Adrenal gland (tissue), 9 donors: ENCODE measurements at regions not wholly inside any gene's neighbourhood (a gene's known extent, or its start where the extent isn't known, plus 50 kb on each side); places are given as distances from the start of the nearest gene placed in this dataset.

Experiments used
- DNase-seq, 7 donors: peaks; one replicate each; pipeline ENCODE4 v3.0.0-alpha.2; 2019 to 2020
- H3K27ac ChIP-seq, 5 donors: fragments of 200-600 bp; sonication (generic) in 4 of 5; 1 replicate in 3 of 5; 2 replicates in 2 of 5; pipeline versions ENCODE4 v1.5.1 to v1.8.0; 2016 to 2020; ENCODE audit warnings: mild to moderate bottlenecking in 1 of 5
- H3K27me3 ChIP-seq: fragments of 200-600 bp; 2 replicates; pipeline ENCODE4 v1.8.0; 2021
- H3K36me3 ChIP-seq, 2 donors: fragments of 200-600 bp; replicated peaks in 1 of 2; 1 replicate in 1 of 2; 2 replicates in 1 of 2; pipeline versions ENCODE4 v1.5.1 to v1.8.0; 2018 to 2022
- H3K4me1 ChIP-seq, 2 donors: fragments of 200-600 bp; replicated peaks in 1 of 2; 1 replicate in 1 of 2; 2 replicates in 1 of 2; pipeline versions ENCODE4 v1.5.1 to v1.8.0; 2018 to 2021
- H3K4me3 ChIP-seq, 4 donors: fragments of 200-600 bp; sonication (generic) in 3 of 4; one replicate each; pipeline ENCODE4 v1.5.1; 2016 to 2018
- H3K9me3 ChIP-seq, 3 donors: fragments of 200-600 bp; sonication (generic) in 1 of 3; replicated peaks in 1 of 3; 1 replicate in 2 of 3; 2 replicates in 1 of 3; pipeline versions ENCODE4 v1.5.1 to v1.8.0; 2016 to 2021
- POLR2A ChIP-seq, 2 donors: fragments of 450-650 bp; IDR thresholded peaks; one replicate each; pipeline ENCODE4 v1.6.1; 2017; ENCODE audit warnings: antibody characterized with exemption in 2 of 2, mild to moderate bottlenecking in 2 of 2, moderate library complexity in 1 of 2
- WGBS, 4 donors: extraction: QIAGEN DNeasy Blood & Tissue Kit in 2 of 4; methylation state at CpG; one replicate each; pipeline versions ENCODE4 v1.1.5 to v1.1.7; 2013 to 2017; 5-methylcytosine and 5-hydroxymethylcytosine counted together
- intact Hi-C, 2 donors: fragments of 100-400 bp; cut with DNase I; formaldehyde crosslinking; loops; one replicate each; pipeline versions ENCODE4 v1.14.1 to v1.15.0; 2022 to 2023
- TF ChIP-seq, protein P1 (sequence below), 6 experiments: fragments of 450-650 bp in 4 of 6; fragments of 200-600 bp in 2 of 6; sonication (generic) in 1 of 6; IDR thresholded peaks; 1 replicate in 5 of 6; 2 replicates in 1 of 6; pipeline versions ENCODE4 v1.5.1 to v1.8.0; 2016 to 2021; ENCODE audit warnings: antibody characterized with exemption in 6 of 6, mild to moderate bottlenecking in 2 of 6, moderate library complexity in 1 of 6
- donor health status: healthy with polysubstance abuse.
- donor health status: Bipolar disorder and iron deficiency.
- donor health status: DM: yes; HTN: yes; CAD: no.
- donor health status: DM: no; HTN: no; CAD: no.
- donor health status: DM: no; HTN: no; CAD: no.

DNA sequence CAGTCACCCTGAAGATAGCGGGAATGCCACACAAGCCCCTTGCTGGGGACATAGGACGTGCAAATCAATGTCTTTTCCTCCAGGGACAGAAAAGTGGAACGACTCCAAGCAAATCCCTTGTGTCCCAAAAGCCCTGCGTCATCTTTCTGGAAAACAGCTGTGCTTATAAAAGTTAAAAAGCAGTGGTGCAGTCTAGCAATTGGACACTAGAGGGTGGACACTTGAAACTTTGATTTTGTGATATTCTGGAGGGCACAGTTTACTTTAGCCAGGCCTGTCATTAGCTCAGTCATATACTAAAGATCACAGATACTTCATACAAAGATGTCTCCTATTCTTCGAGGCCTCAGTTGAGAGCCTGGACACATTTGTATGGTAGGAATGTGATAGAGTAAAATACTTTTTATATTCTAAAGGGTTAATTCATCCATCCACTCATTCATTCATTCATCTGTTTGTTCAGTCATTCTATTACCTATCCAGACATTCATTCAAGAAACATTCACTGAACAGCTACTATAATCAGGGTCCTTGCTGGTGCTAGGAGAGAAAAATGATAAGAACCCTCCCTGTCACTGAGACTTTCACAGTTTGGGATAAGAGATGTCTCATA lies 63.8 kb upstream of the ANKRD34C start:
- 52 to 59% (median 59%) methylated on average over 5 of the region's 5 CpGs for WGBS, 4 donors
- H3K27ac ChIP-seq: no peak overlapping the region
- no peak overlapping the region for H3K4me3 ChIP-seq

DNA sequence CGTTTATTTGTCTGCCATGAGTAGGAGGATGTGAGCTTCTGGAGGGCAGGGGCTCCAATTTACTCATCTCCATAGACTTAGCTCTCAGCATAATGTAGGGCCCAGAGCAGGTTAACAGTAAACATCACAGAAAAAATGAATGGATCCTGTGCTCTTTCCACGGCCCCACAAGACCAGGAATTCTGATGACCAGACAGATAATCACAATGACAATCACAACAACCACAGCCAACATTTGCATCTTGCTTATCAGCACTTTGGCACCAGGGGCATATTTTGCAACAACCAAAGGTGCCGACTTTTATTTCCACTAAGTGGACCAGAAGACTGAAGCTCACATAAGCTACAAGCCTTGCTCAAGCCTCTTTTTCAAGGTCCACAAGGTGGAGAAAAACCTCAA lies 68.9 kb upstream of the ANKRD34C start:
- Histone ChIP-seq H3K27ac (no peak overlapping the region), H3K36me3 (no peaks in the 10 kb centered on the region), H3K9me3 (no peaks in the 10 kb centered on the region), H3K27me3 (peaks cover 63% of the 10 kb centered on the region), H3K4me3 (no peak overlapping the region), H3K4me1 (no peaks in the 10 kb centered on the region)
- WGBS, 4 donors: 40 to 56% (median 53%) methylated on average over 3 of the region's 3 CpGs
- no peak for DNase-seq
- intact Hi-C loops: no loop called here
- TF ChIP-seq, protein P1, sequence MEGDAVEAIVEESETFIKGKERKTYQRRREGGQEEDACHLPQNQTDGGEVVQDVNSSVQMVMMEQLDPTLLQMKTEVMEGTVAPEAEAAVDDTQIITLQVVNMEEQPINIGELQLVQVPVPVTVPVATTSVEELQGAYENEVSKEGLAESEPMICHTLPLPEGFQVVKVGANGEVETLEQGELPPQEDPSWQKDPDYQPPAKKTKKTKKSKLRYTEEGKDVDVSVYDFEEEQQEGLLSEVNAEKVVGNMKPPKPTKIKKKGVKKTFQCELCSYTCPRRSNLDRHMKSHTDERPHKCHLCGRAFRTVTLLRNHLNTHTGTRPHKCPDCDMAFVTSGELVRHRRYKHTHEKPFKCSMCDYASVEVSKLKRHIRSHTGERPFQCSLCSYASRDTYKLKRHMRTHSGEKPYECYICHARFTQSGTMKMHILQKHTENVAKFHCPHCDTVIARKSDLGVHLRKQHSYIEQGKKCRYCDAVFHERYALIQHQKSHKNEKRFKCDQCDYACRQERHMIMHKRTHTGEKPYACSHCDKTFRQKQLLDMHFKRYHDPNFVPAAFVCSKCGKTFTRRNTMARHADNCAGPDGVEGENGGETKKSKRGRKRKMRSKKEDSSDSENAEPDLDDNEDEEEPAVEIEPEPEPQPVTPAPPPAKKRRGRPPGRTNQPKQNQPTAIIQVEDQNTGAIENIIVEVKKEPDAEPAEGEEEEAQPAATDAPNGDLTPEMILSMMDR (IDR thresholded peaks at IDR 0.05): no peak
- no peak for TF ChIP-seq POLR2A (IDR thresholded peaks at IDR 0.05)

More for the DNA sequence above, 63.8 kb upstream of the ANKRD34C start:
- DNase-seq: no peak
- intact Hi-C loops: no loop called here
- H3K9me3 ChIP-seq: no peaks in the 10 kb centered on the region
- H3K4me1 ChIP-seq: no peaks in the 10 kb centered on the region
- TF ChIP-seq POLR2A (IDR thresholded peaks at IDR 0.05): no peak
- TF ChIP-seq, protein P1 (IDR thresholded peaks at IDR 0.05): peak in 2 of 6 experiments; percentile 10 to 11
- H3K36me3 ChIP-seq: no peaks in the 10 kb centered on the region
- peaks cover 31% of the 10 kb centered on the region for H3K27me3 ChIP-seq

DNA sequence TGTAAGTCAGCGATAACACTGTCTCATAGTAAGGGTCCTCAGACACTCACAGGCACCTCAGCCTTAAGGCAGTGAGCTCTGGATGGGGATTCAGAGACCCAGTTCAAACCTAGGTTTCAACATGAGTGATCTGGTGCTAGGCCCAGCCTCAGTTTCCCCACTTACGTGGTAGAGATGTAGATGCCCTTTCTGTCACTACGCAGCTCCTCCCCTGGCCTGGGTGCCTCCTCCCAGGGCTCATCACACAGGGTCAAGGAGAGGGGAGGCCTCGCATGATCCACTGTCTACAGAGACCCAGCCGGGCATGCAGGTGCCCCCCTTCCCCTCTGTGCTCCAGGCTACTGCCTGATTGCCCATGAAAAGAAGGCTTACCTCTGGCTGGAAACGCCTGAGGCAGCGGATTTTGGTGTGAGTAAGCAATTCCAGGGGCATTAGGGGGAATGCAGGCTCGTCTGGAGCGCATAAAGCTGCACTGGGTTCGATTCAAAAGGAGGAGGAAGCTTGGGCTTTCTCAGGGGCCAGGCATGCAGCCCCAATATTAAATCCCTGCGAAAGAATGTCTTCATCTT lies 69.8 kb upstream of the ANKRD34C start:
- WGBS, 4 donors: 64 to 72% (median 71%) methylated on average over 11 of the region's 11 CpGs
- H3K4me3 ChIP-seq: no peak overlapping the region
- intact Hi-C loops: no loop called here
- DNase-seq: no peak
- no peak overlapping the region for H3K27ac ChIP-seq
- no peak for TF ChIP-seq POLR2A (IDR thresholded peaks at IDR 0.05)
- TF ChIP-seq, protein P1 (IDR thresholded peaks at IDR 0.05): no peak
- no peaks in the 10 kb centered on the region for H3K9me3 ChIP-seq
- H3K27me3 ChIP-seq: peaks cover 57% of the 10 kb centered on the region
- no peaks in the 10 kb centered on the region for H3K4me1 ChIP-seq
- H3K36me3 ChIP-seq: no peaks in the 10 kb centered on the region

DNA sequence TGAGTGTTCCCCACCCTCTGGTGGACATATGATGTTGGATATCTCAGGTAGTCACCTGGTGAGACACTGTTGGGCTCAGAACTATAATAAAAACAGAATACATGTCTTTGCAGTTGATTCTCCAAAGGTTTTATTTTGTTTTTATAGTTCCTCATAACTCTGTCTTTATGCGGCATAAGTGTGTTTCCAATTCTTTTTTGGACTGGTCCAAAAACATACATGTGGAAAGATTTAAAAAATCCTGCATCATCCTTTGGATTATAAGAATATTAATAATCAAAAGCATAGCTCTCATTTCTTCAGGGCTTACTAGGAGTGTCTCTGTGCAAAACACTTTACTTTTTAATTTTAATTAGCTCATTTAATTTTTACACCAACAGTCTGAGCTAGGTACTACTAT lies 71.0 kb upstream of the ANKRD34C start:
- DNase-seq: no peak
- H3K27me3 ChIP-seq: peaks cover 55% of the 10 kb centered on the region

More for the DNA sequence above, 71.0 kb upstream of the ANKRD34C start:
- TF ChIP-seq, protein P1 (IDR thresholded peaks at IDR 0.05): no peak
- TF ChIP-seq POLR2A (IDR thresholded peaks at IDR 0.05): no peak
- no peaks in the 10 kb centered on the region for H3K4me1 ChIP-seq
- H3K4me3 ChIP-seq: no peak overlapping the region
- WGBS, 4 donors: 78 to 93% (median 86%) methylated on average over 1 of the region's 1 CpG
- H3K27ac ChIP-seq: no peak overlapping the region
- H3K9me3 ChIP-seq: no peaks in the 10 kb centered on the region
- H3K36me3 ChIP-seq: no peaks in the 10 kb centered on the region
- intact Hi-C loops: no loop called here
